CD14-positive monocyte (primary cell): ENCODE measurements at regions not wholly inside any gene's neighbourhood (a gene's known extent, or its start where the extent isn't known, plus 50 kb on each side); places are given as distances from the start of the nearest gene placed in this dataset.

Experiments used
- DNase-seq, 3 donors: peaks; one replicate each; pipeline ENCODE4 v3.0.0-alpha.2; 2011 to 2022
- H2AFZ ChIP-seq: 2 replicates; pipeline ENCODE4 v1.6.0; 2012; ENCODE audit warnings: mild to moderate bottlenecking, low read depth, low read length, inconsistent platforms; ENCODE audit not compliant: insufficient read depth, poor library complexity, severe bottlenecking
- H3K27ac ChIP-seq, 2 donors: 1 replicate in 1 of 2; 2 replicates in 1 of 2; pipeline ENCODE4 v1.5.1; 2012 to 2013; ENCODE audit warnings: low read length in 2 of 2, control low read depth in 1 of 2, inconsistent platforms in 1 of 2, low read depth in 1 of 2, mild to moderate bottlenecking in 1 of 2
- H3K27me3 ChIP-seq, 2 donors: one replicate each; pipeline versions ENCODE4 v1.6.0 to v1.6.1; 2011 to 2013; ENCODE audit warnings: low read length in 2 of 2; ENCODE audit not compliant: control insufficient read depth in 2 of 2, insufficient read depth in 2 of 2
- H3K36me3 ChIP-seq, 2 donors: replicated peaks in 1 of 2; 1 replicate in 1 of 2; 2 replicates in 1 of 2; pipeline versions ENCODE4 v1.5.1 to v1.6.1; 2012 to 2013; ENCODE audit warnings: low read length in 2 of 2, control low read depth in 1 of 2, inconsistent platforms in 1 of 2, mild to moderate bottlenecking in 1 of 2; ENCODE audit not compliant: insufficient read depth in 2 of 2, control insufficient read depth in 1 of 2
- H3K4me1 ChIP-seq, 2 donors: 1 replicate in 1 of 2; 2 replicates in 1 of 2; pipeline versions ENCODE4 v1.5.1 to v1.6.1; 2012 to 2013; ENCODE audit warnings: low read length in 2 of 2, control low read depth in 1 of 2, inconsistent platforms in 1 of 2, mild to moderate bottlenecking in 1 of 2, moderate library complexity in 1 of 2; ENCODE audit not compliant: insufficient read depth in 2 of 2, control insufficient read depth in 1 of 2
- H3K4me2 ChIP-seq: replicated peaks from 2 replicates; pipeline ENCODE3; 2012; ENCODE audit warnings: low read length, moderate library complexity, mild to moderate bottlenecking; ENCODE audit not compliant: poor library complexity, severe bottlenecking; ENCODE audit errors: extremely low read depth
- H3K4me3 ChIP-seq, 3 experiments: fragments of 200-600 bp in 1 of 3; sonication (generic) in 1 of 3; replicated peaks in 1 of 3; 1 replicate in 2 of 3; 2 replicates in 1 of 3; pipeline ENCODE4 v1.5.1; 2011 to 2013; ENCODE audit warnings: low read length in 3 of 3, mild to moderate bottlenecking in 3 of 3, control low read depth in 2 of 3, low read depth in 2 of 3, inconsistent platforms in 1 of 3, moderate library complexity in 1 of 3
- H3K79me2 ChIP-seq: 2 replicates; pipeline ENCODE4 v1.6.0; 2012; ENCODE audit warnings: mild to moderate bottlenecking, control low read depth, inconsistent platforms, low read length, moderate library complexity; ENCODE audit not compliant: insufficient read depth
- H3K9ac ChIP-seq: 2 replicates; pipeline ENCODE4 v1.6.0; 2017; ENCODE audit warnings: low read length, mild to moderate bottlenecking; ENCODE audit not compliant: insufficient read depth, poor library complexity, severe bottlenecking
- H3K9me3 ChIP-seq, 2 donors: replicated peaks in 1 of 2; 1 replicate in 1 of 2; 2 replicates in 1 of 2; pipeline versions ENCODE4 v1.5.1 to v1.6.1; 2012 to 2013; ENCODE audit warnings: low read length in 2 of 2, control low read depth in 1 of 2; ENCODE audit not compliant: control insufficient read depth in 1 of 2, insufficient read depth in 1 of 2
- H4K20me1 ChIP-seq: 2 replicates; pipeline ENCODE4 v1.6.0; 2012; ENCODE audit warnings: mild to moderate bottlenecking, low read length, control low read depth, moderate library complexity; ENCODE audit not compliant: insufficient read depth
- H3K27ac Mint-ChIP-seq, 7 donors: one replicate each; pipeline ENCODE4 v1.8.0; 2020; ENCODE audit warnings: mild to moderate bottlenecking in 7 of 7, mixed read lengths in 7 of 7, moderate library complexity in 6 of 7, inconsistent platforms in 2 of 7
- H3K27me3 Mint-ChIP-seq, 3 donors: one replicate each; pipeline ENCODE4 v1.8.0; 2021 to 2022; ENCODE audit warnings: low read depth in 3 of 3, mild to moderate bottlenecking in 3 of 3, mixed read lengths in 3 of 3, moderate library complexity in 3 of 3, inconsistent platforms in 1 of 3
- H3K36me3 Mint-ChIP-seq, 2 donors: one replicate each; pipeline ENCODE4 v1.8.0; 2020; ENCODE audit warnings: mixed read lengths in 2 of 2, inconsistent platforms in 1 of 2, mild to moderate bottlenecking in 1 of 2
- H3K4me1 Mint-ChIP-seq: one replicate; pipeline ENCODE4 v1.8.0; 2020; ENCODE audit warnings: mild to moderate bottlenecking, mixed read lengths
- H3K4me3 Mint-ChIP-seq, 2 donors: one replicate each; pipeline ENCODE4 v1.8.0; 2020; ENCODE audit warnings: mild to moderate bottlenecking in 2 of 2, mixed read lengths in 2 of 2, moderate library complexity in 1 of 2
- H3K9me3 Mint-ChIP-seq, 7 donors: one replicate each; pipeline ENCODE4 v1.8.0; 2020 to 2022; ENCODE audit warnings: mixed read lengths in 7 of 7, mild to moderate bottlenecking in 6 of 7, moderate library complexity in 6 of 7, inconsistent platforms in 2 of 7
- CTCF ChIP-seq: fragments of 200-600 bp; IDR thresholded peaks from one replicate; pipeline ENCODE4 v1.8.0; 2022; ENCODE audit warnings: antibody characterized with exemption, mild to moderate bottlenecking
- WGBS: methylation state at CpG from one replicate; pipeline ENCODE4 v1.1.5; 2013; ENCODE audit warnings: missing lambda C conversion rate; ENCODE audit not compliant: insufficient coverage; 5-methylcytosine and 5-hydroxymethylcytosine counted together
- intact Hi-C, 2 donors: fragments of 100-400 bp; cut with micrococcal nuclease; formaldehyde crosslinking; loops; one replicate each; pipeline versions ENCODE4 v1.15.0 to v1.15.1; 2023

- H3K36me3 ChIP-seq = no peaks in the 10 kb centered on the region
- Mint-ChIP-seq H3K27me3 (no peaks in the 10 kb centered on the region), H3K4me1 (no peaks in the 10 kb centered on the region), H3K36me3 (no peaks in the 10 kb centered on the region), H3K9me3 (peaks cover 0 to 3% (median 0%) of the 10 kb centered on the region in 7 donors), H3K27ac (no peak overlapping the region), H3K4me3 (no peak overlapping the region)
- DNase-seq = no peak
- no peak overlapping the region for H3K27ac ChIP-seq
- H3K9ac ChIP-seq = no peak overlapping the region
- H2AFZ ChIP-seq = no peak overlapping the region
- TF ChIP-seq CTCF = no peak
- no peak overlapping the region for H3K4me2 ChIP-seq
- H3K79me2 ChIP-seq = no peaks in the 10 kb centered on the region
- intact Hi-C loops = no loop called here
- H3K9me3 ChIP-seq = peaks cover 0 to 6% of the 10 kb centered on the region in 2 donors
- H3K4me1 ChIP-seq = no peaks in the 10 kb centered on the region
- no peak overlapping the region for H3K4me3 ChIP-seq
- no peaks in the 10 kb centered on the region for H4K20me1 ChIP-seq
- H3K27me3 ChIP-seq = no peaks in the 10 kb centered on the region
- WGBS = no CpG with 5 or more reads among the region's 2 CpGs
These were observed 108.5 kb upstream of the PAPPA start for GRCh38 chr9:116045083-116045482.

GRCh38 chr9:116048081-116048480 is 105.5 kb upstream of the PAPPA start:
- Histone ChIP-seq H3K4me3 (no peak overlapping the region), H3K27ac (no peak overlapping the region), H3K4me2 (no peak overlapping the region), H3K9me3 (peaks cover 0 to 6% of the 10 kb centered on the region in 2 donors), H3K9ac (no peak overlapping the region), H4K20me1 (no peaks in the 10 kb centered on the region), H2AFZ (no peak overlapping the region), H3K79me2 (no peaks in the 10 kb centered on the region), H3K27me3 (no peaks in the 10 kb centered on the region), H3K36me3 (no peaks in the 10 kb centered on the region), H3K4me1 (no peaks in the 10 kb centered on the region)
- no peaks in the 10 kb centered on the region for H3K4me1 Mint-ChIP-seq
- no peak overlapping the region for H3K4me3 Mint-ChIP-seq
- TF ChIP-seq CTCF = no peak
- H3K27ac Mint-ChIP-seq = no peak overlapping the region
- no peaks in the 10 kb centered on the region for H3K36me3 Mint-ChIP-seq
- H3K27me3 Mint-ChIP-seq = no peaks in the 10 kb centered on the region
- intact Hi-C loops = no loop called here
- peaks cover 0 to 3% (median 0%) of the 10 kb centered on the region in 7 donors for H3K9me3 Mint-ChIP-seq
- WGBS = no CpG with 5 or more reads among the region's 2 CpGs
- DNase-seq = no peak
